ENCODE measurements at regions not wholly inside any gene's neighbourhood (a gene's known extent, or its start where the extent isn't known, plus 50 kb on each side); places are given as distances from the start of the nearest gene placed in this dataset.

GRCh38 chr7:37577412-37577811 lies 106.2 kb upstream of the GPR141 start:
- H3K9me3 ChIP-seq (ENCODE audit: control insufficient read depth, insufficient read depth, low read depth, low read length) = no peaks in the 10 kb centered on the region
- H3K4me1 ChIP-seq (ENCODE audit: control insufficient read depth, insufficient read depth, low read length) = no peaks in the 10 kb centered on the region
- CTCF ChIA-PET = no interaction called here
- no peak overlapping the region for H3K27ac ChIP-seq (ENCODE audit: extremely low read depth, low read depth, low read length)
- TF ChIP-seq GFI1B (tag by site-specific recombination; IDR thresholded peaks at IDR 0.05) = no peak
- no peak for TF ChIP-seq ZNF600 (tag by site-specific recombination; IDR thresholded peaks at IDR 0.05)
- TF ChIP-seq ZNF777 (tag by site-specific recombination; IDR thresholded peaks at IDR 0.05; ENCODE audit: borderline replicate concordance) = no peak
- no peak for TF ChIP-seq ZNF639 (tag by site-specific recombination; IDR thresholded peaks at IDR 0.05)
- TF ChIP-seq ZFP69B (tag by site-specific recombination; IDR thresholded peaks at IDR 0.05) = no peak
- TF ChIP-seq PRDM4 (tag by site-specific recombination; IDR thresholded peaks at IDR 0.05) = no peak
- TF ChIP-seq PRDM2 (tag by site-specific recombination; IDR thresholded peaks at IDR 0.05; ENCODE audit: borderline replicate concordance) = no peak
- no peak for TF ChIP-seq ZNF18 (tag by site-specific recombination; IDR thresholded peaks at IDR 0.05)
- no peak for TF ChIP-seq SCRT1 (tag by site-specific recombination; IDR thresholded peaks at IDR 0.05; ENCODE audit: borderline replicate concordance)
- TF ChIP-seq ZNF26 (tag by site-specific recombination; IDR thresholded peaks at IDR 0.05) = no peak
- POLR2A ChIA-PET = no interaction called here
- no peak overlapping the region for H3K4me3 ChIP-seq (ENCODE audit: low read depth, low read length)
- H3K36me3 ChIP-seq (ENCODE audit: control insufficient read depth in 2 of 2, insufficient read depth in 1 of 2, low read length in 2 of 2) = no peaks in the 10 kb centered on the region

- no peak overlapping the region for H3K27ac ChIP-seq (ENCODE audit: extremely low read depth, low read depth, low read length)
- H3K36me3 ChIP-seq (ENCODE audit: control insufficient read depth in 2 of 2, insufficient read depth in 1 of 2, low read length in 2 of 2) = no peaks in the 10 kb centered on the region
- H3K4me1 ChIP-seq (ENCODE audit: control insufficient read depth, insufficient read depth, low read length) = no peaks in the 10 kb centered on the region
- POLR2A ChIA-PET = no interaction called here
- CTCF ChIA-PET = no interaction called here
- H3K9me3 ChIP-seq (ENCODE audit: control insufficient read depth, insufficient read depth, low read depth, low read length) = no peaks in the 10 kb centered on the region
- H3K4me3 ChIP-seq (ENCODE audit: low read depth, low read length) = no peak overlapping the region
- TF ChIP-seq BCL11B (tag by site-specific recombination; IDR thresholded peaks at IDR 0.05; ENCODE audit: low read depth) = no peak
- TF ChIP-seq ZNF350 (tag by site-specific recombination; IDR thresholded peaks at IDR 0.05) = no peak
- no peak for TF ChIP-seq PRDM2 (tag by site-specific recombination; IDR thresholded peaks at IDR 0.05; ENCODE audit: borderline replicate concordance)
- no peak for TF ChIP-seq ZNF37A (tag by site-specific recombination; IDR thresholded peaks at IDR 0.05)
- no peak for TF ChIP-seq ZBTB7A (tag by site-specific recombination; IDR thresholded peaks at IDR 0.05; ENCODE audit: low read depth)
- TF ChIP-seq SP3 (tag by site-specific recombination; IDR thresholded peaks at IDR 0.05) = no peak
Observed at GRCh38 chr7:37577901-37578300, 105.7 kb upstream of the GPR141 start.

All from HEK293 (cell line).